ENCODE measurements at regions not wholly inside any gene's neighbourhood (a gene's known extent, or its start where the extent isn't known, plus 50 kb on each side); places are given as distances from the start of the nearest gene placed in this dataset.

DNA sequence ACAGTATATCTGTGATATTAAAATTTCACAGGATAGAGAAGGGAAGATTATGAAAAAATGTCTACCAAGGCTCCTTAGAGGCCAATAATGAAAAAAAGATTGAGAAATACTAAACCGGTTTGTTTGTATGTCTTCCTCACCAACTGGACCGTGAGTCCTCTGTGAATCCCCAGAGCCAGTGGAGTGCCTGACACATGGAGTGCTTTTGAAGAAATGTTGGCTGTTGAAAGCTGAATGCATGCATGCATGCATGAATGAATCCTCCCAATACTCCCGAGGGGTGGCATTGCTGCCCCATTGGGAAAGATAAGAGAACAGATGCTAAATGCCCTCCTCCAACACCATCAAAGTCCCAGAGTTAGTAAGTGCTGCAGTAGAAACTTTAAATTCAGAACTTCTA lies 152.7 kb upstream of the SERP2 start:
- DNase-seq: no peak
- Histone ChIP-seq H3K27ac (ENCODE audit: insufficient read length, low read depth, low read length) (no peak overlapping the region), H3K4me2 (ENCODE audit: insufficient read depth, insufficient read length, low read length) (no peak overlapping the region)

More for the DNA sequence above, 152.7 kb upstream of the SERP2 start:
- Histone ChIP-seq H4K20me1 (ENCODE audit: control insufficient read depth, insufficient read depth, insufficient read length) (no peaks in the 10 kb centered on the region), H3K14ac (ENCODE audit: insufficient read depth, low read length) (no peak overlapping the region), H3T11ph (ENCODE audit: low read length) (no peak overlapping the region), H2BK15ac (ENCODE audit: low read depth, low read length) (no peak overlapping the region), H2AK5ac (ENCODE audit: insufficient read length, low read length) (no peak overlapping the region), H4K91ac (ENCODE audit: insufficient read length, low read depth, low read length) (no peak overlapping the region), H3K9me3 (ENCODE audit: control insufficient read depth, low read depth, low read length) (no peaks in the 10 kb centered on the region), H3K27me3 (ENCODE audit: insufficient read depth, low read length) (no peaks in the 10 kb centered on the region), H3K4me1 (ENCODE audit: insufficient read depth, low read length) (no peaks in the 10 kb centered on the region), H4K5ac (ENCODE audit: insufficient read length, low read depth, low read length) (no peak overlapping the region), H3K56ac (ENCODE audit: insufficient read length, low read depth, low read length) (no peak overlapping the region), H3K18ac (ENCODE audit: insufficient read length, low read depth, low read length) (no peak overlapping the region), H2BK20ac (ENCODE audit: low read depth, low read length, poor library complexity, severe bottlenecking) (no peak overlapping the region), H3K4ac (ENCODE audit: low read depth, low read length) (no peak overlapping the region), H3K9ac (ENCODE audit: extremely low read depth, insufficient read length, low read length) (no peak overlapping the region), H2BK120ac (ENCODE audit: low read depth, low read length, poor library complexity, severe bottlenecking) (no peak overlapping the region), H4K8ac (replicated peaks; ENCODE audit: insufficient read length, low read depth, low read length) (no peak overlapping the region), H3K23me2 (ENCODE audit: insufficient read length, low read depth, low read length, poor library complexity, severe bottlenecking) (no peaks in the 10 kb centered on the region), H2AFZ (ENCODE audit: low read length) (no peak overlapping the region), H3K79me2 (ENCODE audit: insufficient read depth, low read length) (peaks cover 2% of the 10 kb centered on the region; the same call in 1 of the 2 replicates), H2BK5ac (ENCODE audit: insufficient read length, low read length) (no peak overlapping the region), H2BK12ac (ENCODE audit: insufficient read length, low read depth, low read length) (no peak overlapping the region), H3K79me1 (ENCODE audit: insufficient read depth, low read depth, low read length, poor library complexity, severe bottlenecking) (no peaks in the 10 kb centered on the region), H3K23ac (ENCODE audit: insufficient read length, low read depth, low read length) (no peak overlapping the region)
- no peaks in the 10 kb centered on the region for H3K36me3 Mint-ChIP-seq (ENCODE audit: insufficient read depth in 1 of 3, low read depth in 3 of 3)
- WGBS (ENCODE audit: extremely low coverage, insufficient read length, low lambda C conversion rate): no CpG with 5 or more reads among the region's 3 CpGs
- H3K4me1 Mint-ChIP-seq: peaks cover 8 to 9% of the 10 kb centered on the region in 2 experiments
- no peak overlapping the region for H3K4me3 Mint-ChIP-seq
- H3K9me3 Mint-ChIP-seq: no peaks in the 10 kb centered on the region
- no peaks in the 10 kb centered on the region; the same call in 1 of the 2 replicates for H3K27me3 Mint-ChIP-seq (ENCODE audit: low read depth)
- TF ChIP-seq CTCF (conservative IDR thresholded peaks at IDR 0.05): no peak
- no peak overlapping the region for H3K27ac Mint-ChIP-seq

Measured in H9 (cell line).